Left colon (tissue), 2 donors: ENCODE measurements at regions not wholly inside any gene's neighbourhood (a gene's known extent, or its start where the extent isn't known, plus 50 kb on each side); places are given as distances from the start of the nearest gene placed in this dataset.

Experiments used
- ATAC-seq: fragments of 200-7000 bp; cut with Tn5 transposase; one replicate; pipeline ENCODE4 v1.9.1; 2020; ENCODE audit warnings: mild to moderate bottlenecking, moderate library complexity
- DNase-seq, 2 donors: peaks; one replicate each; pipeline ENCODE4 v3.0.0-alpha.2; 2020
- intact Hi-C, 2 donors: fragments of 100-400 bp; cut with DNase I in 1 of 2; cut with micrococcal nuclease in 1 of 2; formaldehyde crosslinking; loops; one replicate each; pipeline versions ENCODE4 v1.11.2 to v1.14.0; 2022; cut with DNase I, micrococcal nuclease
- donor health status: DM: no; HTN: no; CAD: no.
- donor health status: DM: yes; HTN: yes; CAD: no.

DNA sequence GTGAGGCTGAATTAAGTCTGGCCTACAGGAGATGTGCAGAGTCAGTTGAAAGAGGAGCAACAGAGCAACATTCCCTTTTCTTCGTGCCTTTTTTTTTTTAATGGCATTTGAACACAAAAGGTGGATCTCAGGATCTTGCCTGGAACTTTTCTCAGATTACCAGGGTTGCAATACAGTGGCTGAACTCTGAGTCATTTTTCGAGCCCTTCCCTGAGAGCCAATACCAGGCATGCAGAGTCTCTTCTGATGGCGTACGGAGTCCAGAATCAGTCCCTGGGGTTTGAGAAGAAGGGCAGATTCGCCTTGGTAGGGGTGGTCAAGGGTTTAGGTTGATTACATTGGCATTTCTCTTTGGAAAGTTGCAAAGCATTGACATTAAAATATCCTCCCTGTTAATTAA is 271.5 kb downstream of the GAS1 start:
- intact Hi-C loops = no loop called here
- ATAC-seq = no peak
- no peak for DNase-seq

DNA sequence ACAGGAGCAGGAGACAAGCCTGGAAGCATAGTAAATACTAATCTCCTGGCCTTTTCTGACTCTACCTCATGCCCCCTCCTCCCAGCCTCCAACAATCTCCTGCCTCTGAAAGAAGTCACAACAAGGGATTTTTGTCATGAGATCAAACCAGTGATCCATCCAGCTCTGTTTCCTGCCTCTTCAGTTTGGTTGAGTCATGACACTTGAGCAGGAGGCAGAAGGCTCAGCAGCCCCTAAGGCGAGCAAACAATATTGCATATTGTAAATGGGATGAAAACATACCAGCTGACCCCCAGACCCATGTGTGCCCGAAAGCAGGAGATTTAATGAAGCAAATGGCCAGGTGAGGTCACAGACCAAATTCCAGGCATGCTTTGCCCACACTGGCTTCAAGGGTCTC is 272.8 kb downstream of the GAS1 start:
- no peak for ATAC-seq
- DNase-seq = no peak
- intact Hi-C loops = no loop called here

DNA sequence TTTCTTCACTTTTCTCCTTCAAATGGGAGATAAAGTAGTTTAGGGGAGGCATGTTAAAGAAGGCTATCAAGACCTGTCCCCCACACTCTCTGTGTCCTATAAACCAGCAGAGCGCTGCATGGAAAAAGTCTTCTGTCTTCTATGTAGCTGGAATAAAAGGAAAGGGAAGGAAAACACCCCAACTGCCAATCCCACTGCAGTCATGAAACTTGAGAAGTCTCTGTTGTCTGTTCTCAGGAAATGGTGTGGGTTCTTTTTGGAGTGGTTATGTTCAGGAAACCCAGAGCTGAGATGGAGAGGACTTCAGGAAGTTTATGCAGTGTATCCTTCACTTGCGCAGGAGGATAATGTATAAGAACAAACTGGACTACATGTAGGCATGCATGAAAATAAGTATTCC is 274.3 kb downstream of the GAS1 start:
- intact Hi-C loops = no loop called here
- no peak for ATAC-seq
- DNase-seq = no peak

DNA sequence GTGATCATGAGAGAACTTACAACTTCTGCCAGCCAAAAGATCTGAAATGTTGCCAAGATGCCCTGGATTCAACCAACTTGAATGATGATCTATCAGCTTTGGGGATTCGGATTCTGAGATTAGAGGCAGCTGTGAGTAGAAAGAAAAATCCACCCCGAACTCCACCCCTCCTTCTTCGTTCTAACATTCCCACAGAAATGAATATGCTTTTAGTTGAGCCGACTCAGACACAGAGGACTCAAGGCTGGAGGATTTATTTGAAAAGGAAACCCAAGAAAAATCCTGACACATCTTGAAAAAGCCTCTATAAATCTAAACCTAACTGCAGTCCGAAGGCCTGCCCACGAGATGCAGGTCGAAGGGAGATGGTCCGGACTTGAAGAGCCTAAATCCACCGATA is 275.0 kb downstream of the GAS1 start:
- intact Hi-C loops = no loop called here
- DNase-seq (no peak), ATAC-seq (no peak)

DNA sequence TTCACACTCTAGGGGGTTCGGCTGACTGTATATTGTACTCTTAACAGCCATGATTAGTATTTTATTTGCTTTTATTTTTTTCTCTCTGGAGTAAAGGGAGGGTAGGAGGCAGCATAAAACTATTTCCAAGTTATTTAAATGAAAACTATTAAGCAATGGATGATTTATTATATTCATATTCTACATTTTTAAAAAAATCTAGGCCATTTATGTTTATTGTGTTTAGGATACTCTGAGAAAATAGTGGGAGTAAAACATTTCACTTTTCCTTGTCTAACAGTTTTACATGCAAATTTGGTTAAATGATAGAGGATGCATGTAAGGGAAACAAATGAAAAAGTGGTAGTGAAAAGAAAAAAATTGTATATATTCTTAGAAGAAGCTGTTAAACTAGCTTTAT is 276.3 kb downstream of the GAS1 start:
- DNase-seq (no peak), ATAC-seq (no peak)
- intact Hi-C loops = no loop called here

DNA sequence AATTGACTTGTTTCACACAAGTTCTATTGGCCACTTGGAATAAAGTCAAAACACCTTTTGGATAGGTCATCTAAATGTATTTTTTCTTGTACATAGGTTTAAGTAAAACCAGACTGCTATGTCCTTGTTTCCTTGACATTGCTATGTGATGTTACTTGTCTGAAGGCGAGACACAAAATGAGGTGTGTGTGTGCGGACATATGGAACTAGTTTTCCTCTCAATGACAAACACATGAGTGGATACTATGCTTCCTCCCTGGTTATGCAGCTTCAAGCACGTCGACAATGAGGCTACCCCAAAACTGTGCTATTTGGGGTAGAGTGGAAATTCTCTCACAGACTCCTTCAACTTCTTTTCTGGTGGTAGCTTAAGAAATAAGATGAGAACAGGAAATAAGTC is 276.8 kb downstream of the GAS1 start:
- no peak for ATAC-seq
- intact Hi-C loops = no loop called here
- no peak for DNase-seq

DNA sequence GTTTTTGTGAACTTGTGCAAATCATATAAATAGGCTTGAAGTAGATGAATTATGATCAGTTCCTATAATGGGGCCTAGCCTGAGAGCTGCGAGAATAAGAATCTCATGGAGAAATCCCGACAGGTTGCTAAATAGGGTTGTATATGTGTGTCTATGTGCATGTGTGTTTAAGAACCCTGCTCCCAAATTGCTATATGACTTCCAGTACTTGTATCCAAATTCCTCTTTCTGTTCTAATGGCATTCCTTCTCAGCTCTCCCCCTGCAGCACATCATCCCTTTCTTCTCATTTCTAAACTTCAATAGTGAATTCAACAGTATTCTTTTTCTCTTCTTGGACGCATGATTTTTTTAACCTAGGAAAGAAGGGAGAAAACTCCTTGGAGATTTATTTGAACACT is 277.2 kb downstream of the GAS1 start:
- intact Hi-C loops = no loop called here
- ATAC-seq (no peak), DNase-seq (no peak)

DNA sequence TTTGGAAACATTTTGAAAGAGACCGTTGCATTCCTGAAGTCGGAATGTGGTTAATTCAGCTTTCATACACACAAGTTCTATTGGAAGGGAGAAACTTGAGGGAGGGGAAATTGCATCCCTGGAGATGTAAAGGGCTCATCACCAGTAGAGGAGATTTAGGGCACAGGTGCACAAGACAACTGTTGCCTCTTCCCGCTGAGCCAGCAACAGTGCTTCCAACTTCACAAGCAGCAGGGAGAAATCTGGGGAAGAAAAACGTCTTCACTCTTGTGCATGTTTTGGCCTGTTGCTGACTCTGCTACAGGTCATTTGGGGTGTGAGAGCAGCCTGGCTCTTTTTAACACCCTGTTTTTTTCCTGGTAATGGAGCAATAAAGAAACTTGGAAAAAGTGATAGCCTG is 277.9 kb downstream of the GAS1 start:
- no peak for ATAC-seq
- intact Hi-C loops = no loop called here
- no peak for DNase-seq

DNA sequence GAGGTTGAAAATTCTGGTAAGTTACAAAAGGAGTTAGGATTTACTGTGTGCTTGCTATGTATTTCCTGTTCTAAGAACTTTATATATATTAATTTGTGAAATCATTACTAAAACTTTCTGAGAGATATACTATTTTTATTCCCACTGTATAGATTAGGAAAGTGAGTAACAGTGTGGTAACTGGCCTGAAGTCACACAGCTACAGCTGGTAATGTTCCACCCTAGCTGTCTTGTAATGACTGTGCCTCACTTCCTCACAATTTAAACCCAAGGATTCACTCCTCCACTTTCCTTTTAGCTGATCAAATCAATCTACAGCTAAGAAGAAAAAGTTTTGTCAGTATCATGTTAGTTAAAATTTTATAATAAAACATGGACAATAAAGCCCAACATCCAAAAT is 278.8 kb downstream of the GAS1 start:
- DNase-seq (no peak), ATAC-seq (no peak)
- intact Hi-C loops = no loop called here

DNA sequence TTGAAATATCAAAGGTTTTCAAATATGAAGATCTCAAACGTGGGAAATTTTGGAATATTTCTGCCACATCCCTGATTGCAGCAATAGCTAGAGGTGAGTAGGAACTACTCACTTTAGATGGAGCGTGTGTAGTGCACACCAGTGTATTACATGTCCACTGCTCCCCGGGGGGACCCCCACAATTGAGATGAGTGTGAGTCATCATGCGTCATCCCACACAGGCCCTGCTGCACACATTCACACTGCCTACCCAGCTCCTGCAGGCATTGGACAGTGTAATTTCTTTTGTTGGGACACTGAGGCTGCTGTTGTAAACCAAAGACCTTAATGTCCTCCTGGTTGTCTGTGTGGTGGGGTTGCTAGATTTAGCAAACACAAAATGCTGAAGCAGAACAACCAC is 280.0 kb downstream of the GAS1 start:
- DNase-seq (no peak), ATAC-seq (no peak)
- intact Hi-C loops = no loop called here

DNA sequence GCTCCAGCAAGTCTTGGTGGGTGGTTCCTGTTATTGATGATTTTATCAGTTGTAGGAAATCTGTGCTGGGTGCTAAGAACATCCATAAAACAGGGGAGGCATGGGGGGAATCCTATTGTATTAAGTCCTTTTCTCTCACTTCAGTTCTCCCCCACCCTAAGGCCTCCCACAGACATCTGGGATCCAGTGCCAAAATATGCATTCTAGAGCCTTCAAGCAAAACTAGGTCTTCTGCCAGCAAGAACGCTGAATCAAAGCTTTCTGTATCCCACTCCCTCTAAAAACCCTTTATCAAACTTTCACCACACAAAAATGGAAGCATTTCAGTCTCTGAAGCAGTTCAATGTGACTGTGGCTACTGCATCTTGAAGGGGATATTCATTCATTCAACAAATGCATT is 281.9 kb downstream of the GAS1 start:
- ATAC-seq (no peak), DNase-seq (no peak)
- intact Hi-C loops = no loop called here

DNA sequence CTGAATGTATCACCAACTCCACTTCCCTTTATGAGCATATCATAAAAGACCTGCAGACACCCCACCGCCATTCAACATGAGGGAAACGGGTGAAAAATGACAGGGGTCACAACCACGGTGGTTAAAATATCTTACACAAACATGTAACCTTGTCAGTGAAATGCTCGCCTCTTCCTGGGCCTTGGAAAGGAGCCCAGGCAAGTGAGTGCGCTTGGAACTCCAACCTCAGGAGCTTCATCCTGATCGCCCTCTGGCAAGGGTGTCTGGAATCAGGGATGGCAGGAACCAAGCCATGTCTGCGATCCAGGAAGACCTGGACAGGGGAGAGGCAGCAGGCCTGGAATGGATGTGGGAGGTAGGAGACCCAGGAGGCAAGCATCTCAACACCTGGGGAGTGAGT is 282.7 kb downstream of the GAS1 start:
- ATAC-seq (no peak), DNase-seq (no peak)
- intact Hi-C loops = no loop called here

DNA sequence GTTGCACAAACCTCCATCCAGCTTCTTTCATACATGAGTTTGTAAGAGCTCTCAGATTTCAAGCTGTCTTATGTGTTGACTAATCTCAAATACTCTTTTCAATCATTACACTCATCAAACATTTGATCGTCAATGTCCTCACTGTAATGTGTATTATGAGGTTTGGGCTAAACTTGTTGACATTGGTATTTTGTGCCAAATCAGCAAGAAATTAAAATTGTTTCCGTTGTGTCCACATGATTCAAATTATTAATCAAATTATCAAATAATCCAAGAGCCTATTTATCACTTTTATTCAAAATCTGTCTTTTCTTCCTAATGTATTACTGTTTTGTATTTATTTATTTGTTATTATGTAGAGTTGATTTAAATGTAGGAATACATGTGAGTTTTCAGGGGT is 283.4 kb downstream of the GAS1 start:
- ATAC-seq = no peak
- intact Hi-C loops = no loop called here
- no peak for DNase-seq

DNA sequence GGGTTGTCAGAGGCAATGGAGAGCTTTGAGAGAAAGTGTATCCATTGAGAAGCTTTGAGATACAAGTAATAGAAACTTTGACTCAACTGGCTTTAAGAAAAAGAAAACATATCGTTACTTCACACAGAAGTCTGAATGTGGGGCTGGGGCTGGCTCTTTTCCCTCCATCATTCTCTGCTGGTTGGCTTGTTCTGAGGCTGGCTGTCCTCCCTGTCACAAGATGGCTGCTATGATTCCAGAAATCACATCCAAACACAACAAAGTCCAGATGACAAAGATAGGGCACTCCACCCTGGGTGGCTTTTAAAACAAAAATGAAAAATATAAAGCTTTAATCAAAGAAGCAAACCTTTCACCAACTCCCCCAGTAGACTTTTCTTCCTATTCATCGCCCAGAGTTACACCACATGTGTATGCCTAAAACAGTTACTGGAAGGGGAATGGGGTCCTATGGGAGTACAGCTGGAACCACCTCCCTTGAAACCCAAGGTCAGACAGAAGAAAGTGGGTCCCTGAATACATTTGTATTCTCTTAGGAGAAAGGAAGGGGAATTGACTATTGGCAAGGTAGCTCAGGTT is 284.3 kb downstream of the GAS1 start:
- no peak for ATAC-seq
- DNase-seq = no peak
- intact Hi-C loops = no loop called here

DNA sequence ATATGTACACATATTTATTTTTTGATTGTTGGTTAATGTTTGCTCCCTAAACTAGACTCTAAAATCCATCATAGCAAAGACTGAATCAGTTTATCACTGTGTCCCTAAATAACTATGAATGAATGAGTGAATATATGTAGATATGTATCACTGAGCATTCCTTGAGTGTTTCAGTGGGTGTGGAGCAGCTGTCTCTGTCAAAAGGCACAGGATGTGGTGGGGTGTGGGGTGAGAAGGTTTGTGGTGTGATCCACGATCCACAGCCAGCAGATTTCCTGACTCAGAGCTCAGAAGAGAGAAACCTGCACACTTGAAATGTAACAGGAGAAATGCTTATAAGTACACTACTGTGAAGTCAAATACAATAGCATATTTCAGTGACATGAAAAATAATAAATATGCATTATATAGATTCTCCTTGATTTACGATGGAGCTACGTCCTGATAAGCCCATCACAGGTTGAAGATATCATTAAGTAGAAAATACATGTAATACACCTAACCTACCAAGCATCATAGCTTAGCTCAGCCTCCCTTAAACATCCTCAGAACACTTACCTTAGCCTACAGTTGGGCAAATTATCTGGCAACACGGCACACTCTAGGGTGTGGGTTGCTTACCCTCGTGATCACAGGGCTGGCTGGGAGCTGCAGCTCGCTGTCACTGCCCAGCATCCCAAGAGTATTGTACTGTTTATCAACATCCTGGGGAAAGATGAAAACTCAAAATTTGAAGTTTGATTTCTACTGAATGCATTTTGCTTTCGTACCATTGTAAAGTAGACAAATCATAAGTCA is 287.0 kb downstream of the GAS1 start:
- intact Hi-C loops = no loop called here
- no peak for ATAC-seq
- no peak for DNase-seq

DNA sequence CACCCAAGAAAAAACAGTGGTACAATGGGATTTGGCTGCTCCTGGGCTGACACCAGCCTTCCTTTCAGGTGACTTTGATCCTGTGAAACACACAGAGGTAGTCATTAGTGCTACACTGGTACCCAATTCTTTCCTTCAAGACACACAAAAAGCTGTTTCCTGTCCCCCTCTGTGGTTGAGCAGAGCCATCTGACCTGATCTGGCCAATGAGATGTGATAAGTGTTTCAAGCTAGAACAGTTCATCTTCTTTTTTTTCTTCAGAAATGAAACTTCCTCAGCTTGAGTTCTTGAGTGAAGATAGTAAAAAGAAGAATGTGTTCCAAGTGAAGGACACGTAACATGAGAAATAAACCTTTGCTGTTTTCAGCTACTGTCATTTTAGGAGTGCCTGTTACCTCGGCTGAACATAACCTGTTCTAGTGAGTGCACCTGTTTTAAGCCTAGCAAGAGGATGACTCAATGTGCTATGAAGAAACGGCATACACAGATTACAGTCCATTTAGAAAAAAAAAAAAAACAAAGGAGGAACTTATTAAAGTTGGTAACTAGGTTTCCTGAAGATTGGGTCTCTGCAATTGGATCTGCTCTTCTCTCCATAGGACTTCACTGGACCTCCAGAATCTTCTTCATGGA is 287.8 kb downstream of the GAS1 start:
- intact Hi-C loops = no loop called here
- ATAC-seq (no peak), DNase-seq (no peak)

DNA sequence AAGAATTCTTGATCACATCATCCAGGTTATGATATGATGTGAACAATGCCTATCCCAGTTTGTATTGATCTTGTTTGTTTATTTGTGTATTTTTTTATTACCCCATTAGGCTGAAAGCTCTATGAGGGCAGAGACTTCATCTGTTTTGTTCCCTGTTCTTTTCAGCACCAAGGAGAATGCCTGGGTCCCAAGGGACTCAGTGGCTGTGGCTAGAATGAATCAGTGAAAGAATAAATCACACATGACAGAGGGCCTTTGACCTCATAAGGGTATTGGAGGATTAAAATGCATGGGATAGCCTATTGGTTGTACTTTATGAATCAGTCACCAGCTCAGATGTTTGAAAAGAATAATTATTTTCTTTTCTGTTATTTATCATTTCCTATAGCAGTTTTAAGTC is 292.2 kb downstream of the GAS1 start:
- DNase-seq (no peak), ATAC-seq (no peak)
- intact Hi-C loops = no loop called here

DNA sequence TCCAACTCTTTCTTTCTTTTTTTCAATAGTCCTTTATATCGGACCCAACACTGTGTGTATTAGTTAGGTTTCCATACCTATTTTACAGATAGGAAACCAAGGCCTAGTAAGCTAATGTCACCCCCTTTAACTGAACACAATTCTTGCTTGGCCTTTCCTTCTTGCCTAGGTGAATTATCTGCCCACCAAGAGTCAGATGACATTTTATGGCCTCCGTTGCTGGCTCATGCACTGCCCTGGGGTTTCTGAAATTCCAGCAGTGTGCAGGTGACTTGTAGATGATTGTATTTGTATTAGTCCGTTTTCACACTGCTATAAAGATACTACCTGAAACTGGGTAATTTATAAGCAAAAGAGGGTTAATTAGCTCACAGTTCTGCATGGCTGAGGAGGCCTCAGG is 293.8 kb downstream of the GAS1 start:
- intact Hi-C loops = no loop called here
- no peak for ATAC-seq
- DNase-seq = no peak

DNA sequence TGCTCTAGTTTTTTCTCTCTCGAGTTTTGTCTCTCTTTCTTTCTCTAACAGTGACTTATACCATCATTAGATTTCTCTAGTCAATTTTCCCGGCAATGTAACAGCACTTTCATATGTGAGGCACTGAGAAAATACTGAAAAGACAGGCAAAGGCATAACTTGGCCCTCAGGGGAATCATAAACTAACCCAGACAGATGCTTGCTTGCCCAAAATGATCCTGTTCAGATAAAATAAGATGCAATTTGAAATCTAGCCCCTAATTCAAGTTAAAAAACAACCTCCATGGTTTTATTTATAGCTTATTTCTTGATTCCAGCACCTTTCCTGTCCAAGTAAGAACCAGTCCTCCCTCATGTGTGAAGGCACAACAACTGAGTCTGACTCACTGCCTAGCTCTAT is 294.6 kb downstream of the GAS1 start:
- no peak for ATAC-seq

DNA sequence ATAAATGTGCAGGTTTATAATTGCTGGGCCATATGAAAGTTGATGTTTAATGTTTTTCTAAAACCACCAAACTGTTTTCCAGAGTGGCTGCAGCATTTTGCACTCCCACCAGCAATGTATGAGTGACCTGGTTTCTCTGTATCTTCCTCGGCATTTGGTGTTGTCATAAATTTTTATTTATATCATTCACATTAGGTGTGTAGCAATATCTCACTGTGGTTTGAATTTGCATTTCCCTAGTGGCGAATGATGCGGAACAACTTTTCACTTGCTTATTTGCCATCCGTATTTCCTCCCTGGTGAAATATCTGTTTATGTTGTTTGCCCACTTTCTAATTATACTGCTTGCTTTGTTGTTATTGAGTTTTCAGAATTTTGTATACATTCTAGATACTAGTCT is 295.7 kb upstream of the TUT7 start:
- DNase-seq (no peak), ATAC-seq (no peak)
- intact Hi-C loops = no loop called here

More for the DNA sequence above, 294.6 kb downstream of the GAS1 start:
- DNase-seq = no peak
- intact Hi-C loops = no loop called here

DNA sequence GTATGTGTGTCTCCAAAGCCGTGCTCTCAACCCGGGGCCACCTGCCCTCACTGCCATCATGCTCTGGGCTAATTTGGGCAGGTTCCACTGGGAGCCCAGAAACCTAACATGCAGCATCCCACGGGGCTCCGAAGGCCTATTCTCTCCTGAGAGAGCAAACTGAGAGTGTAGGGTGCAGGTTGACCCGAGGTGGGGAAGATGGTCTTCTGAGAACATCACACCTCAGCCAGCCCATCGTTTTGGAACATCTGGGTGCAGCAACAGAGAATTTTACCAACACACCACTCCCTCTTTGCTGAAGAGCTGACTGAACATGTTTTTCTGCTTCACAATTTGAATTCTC is 294.6 kb upstream of the TUT7 start:
- intact Hi-C loops = no loop called here
- DNase-seq (no peak), ATAC-seq (no peak)
